ENCODE measurements at regions not wholly inside any gene's neighbourhood (a gene's known extent, or its start where the extent isn't known, plus 50 kb on each side); places are given as distances from the start of the nearest gene placed in this dataset.
A peak's percentile ranks its signal among the peaks of the same experiment; 100 is the strongest.

- no peaks in the 10 kb centered on the region for H3K79me2 ChIP-seq (ENCODE audit: control insufficient read depth, insufficient read depth, low read length)
- TF ChIP-seq, protein P1, sequence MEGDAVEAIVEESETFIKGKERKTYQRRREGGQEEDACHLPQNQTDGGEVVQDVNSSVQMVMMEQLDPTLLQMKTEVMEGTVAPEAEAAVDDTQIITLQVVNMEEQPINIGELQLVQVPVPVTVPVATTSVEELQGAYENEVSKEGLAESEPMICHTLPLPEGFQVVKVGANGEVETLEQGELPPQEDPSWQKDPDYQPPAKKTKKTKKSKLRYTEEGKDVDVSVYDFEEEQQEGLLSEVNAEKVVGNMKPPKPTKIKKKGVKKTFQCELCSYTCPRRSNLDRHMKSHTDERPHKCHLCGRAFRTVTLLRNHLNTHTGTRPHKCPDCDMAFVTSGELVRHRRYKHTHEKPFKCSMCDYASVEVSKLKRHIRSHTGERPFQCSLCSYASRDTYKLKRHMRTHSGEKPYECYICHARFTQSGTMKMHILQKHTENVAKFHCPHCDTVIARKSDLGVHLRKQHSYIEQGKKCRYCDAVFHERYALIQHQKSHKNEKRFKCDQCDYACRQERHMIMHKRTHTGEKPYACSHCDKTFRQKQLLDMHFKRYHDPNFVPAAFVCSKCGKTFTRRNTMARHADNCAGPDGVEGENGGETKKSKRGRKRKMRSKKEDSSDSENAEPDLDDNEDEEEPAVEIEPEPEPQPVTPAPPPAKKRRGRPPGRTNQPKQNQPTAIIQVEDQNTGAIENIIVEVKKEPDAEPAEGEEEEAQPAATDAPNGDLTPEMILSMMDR (optimal IDR thresholded peaks at IDR 0.05 in 1 of 3, IDR thresholded peaks at IDR 0.05 in 1 of 3, conservative IDR thresholded peaks at IDR 0.05 in 1 of 3; ENCODE audit: extremely low read depth in 1 of 3, insufficient read depth in 2 of 3, low read length in 3 of 3): no peak
- no peak for TF ChIP-seq EZH2 (IDR thresholded peaks at IDR 0.05; ENCODE audit: low read length)
- no peak overlapping the region for H2AFZ ChIP-seq (ENCODE audit: control insufficient read depth, low read length)
- peak; percentile 56 for FAIRE-seq
- no peak overlapping the region for H3K4me3 ChIP-seq (ENCODE audit: control insufficient read depth in 2 of 3, extremely low read depth in 1 of 3, insufficient read depth in 2 of 3, low read depth in 1 of 3, low read length in 3 of 3)
- H3K9ac ChIP-seq (ENCODE audit: control insufficient read depth, extremely low read depth, insufficient read depth, low read length): no peak overlapping the region
- peaks cover 5% of the 10 kb centered on the region for H3K4me1 ChIP-seq (ENCODE audit: control insufficient read depth, extremely low read depth, insufficient read depth, low read length)
- H3K27ac ChIP-seq (ENCODE audit: control insufficient read depth, insufficient read depth, low read length): no peak overlapping the region
- no peak overlapping the region for H3K4me2 ChIP-seq (ENCODE audit: control insufficient read depth, extremely low read depth, insufficient read depth, low read depth, low read length)
- no peaks in the 10 kb centered on the region for H3K9me3 ChIP-seq (ENCODE audit: control insufficient read depth, low read depth, low read length)
- dilution Hi-C loops (cut with MboI; ENCODE audit: extremely low pct_ligation_motif_present, low sequenced_read_pairs): no loop called here
- no peak for DNase-seq (ENCODE audit: low read depth, low spot score)
- no peaks in the 10 kb centered on the region for H3K36me3 ChIP-seq (ENCODE audit: control insufficient read depth in 2 of 2, extremely low read depth in 1 of 2, insufficient read depth in 2 of 2, low read length in 2 of 2)
- no peaks in the 10 kb centered on the region for H4K20me1 ChIP-seq (ENCODE audit: control insufficient read depth, extremely low read depth, insufficient read depth, low read length)
- H3K9me1 ChIP-seq (ENCODE audit: control insufficient read depth, extremely low read depth, insufficient read depth, low read length): no peaks in the 10 kb centered on the region
- peaks cover 61% of the 10 kb centered on the region for H3K27me3 ChIP-seq (ENCODE audit: control insufficient read depth, extremely low read depth, insufficient read depth, low read length)
Measured at GRCh38 chr20:57805747-57806146, 95.9 kb upstream of the PMEPA1 start.

GRCh38 chr20:57804470-57805250 lies 94.8 kb upstream of the PMEPA1 start:
- Histone ChIP-seq H3K4me3 (ENCODE audit: control insufficient read depth in 2 of 3, extremely low read depth in 1 of 3, insufficient read depth in 2 of 3, low read depth in 1 of 3, low read length in 3 of 3) (no peak overlapping the region), H3K9me3 (ENCODE audit: control insufficient read depth, low read depth, low read length) (no peaks in the 10 kb centered on the region), H2AFZ (ENCODE audit: control insufficient read depth, low read length) (no peak overlapping the region), H3K27ac (ENCODE audit: control insufficient read depth, insufficient read depth, low read length) (no peak overlapping the region), H3K4me2 (ENCODE audit: control insufficient read depth, extremely low read depth, insufficient read depth, low read depth, low read length) (no peak overlapping the region), H3K9me1 (ENCODE audit: control insufficient read depth, extremely low read depth, insufficient read depth, low read length) (no peaks in the 10 kb centered on the region), H3K79me2 (ENCODE audit: control insufficient read depth, insufficient read depth, low read length) (no peaks in the 10 kb centered on the region), H3K9ac (ENCODE audit: control insufficient read depth, extremely low read depth, insufficient read depth, low read length) (no peak overlapping the region), H3K4me1 (ENCODE audit: control insufficient read depth, extremely low read depth, insufficient read depth, low read length) (no peaks in the 10 kb centered on the region), H4K20me1 (ENCODE audit: control insufficient read depth, extremely low read depth, insufficient read depth, low read length) (no peaks in the 10 kb centered on the region), H3K36me3 (ENCODE audit: control insufficient read depth in 2 of 2, extremely low read depth in 1 of 2, insufficient read depth in 2 of 2, low read length in 2 of 2) (no peaks in the 10 kb centered on the region), H3K27me3 (ENCODE audit: control insufficient read depth, extremely low read depth, insufficient read depth, low read length) (peaks cover 64% of the 10 kb centered on the region)
- dilution Hi-C loops (cut with MboI; ENCODE audit: extremely low pct_ligation_motif_present, low sequenced_read_pairs): no loop called here
- FAIRE-seq (no peak), DNase-seq (ENCODE audit: low read depth, low spot score) (no peak)
- TF ChIP-seq, protein P1 (optimal IDR thresholded peaks at IDR 0.05 in 1 of 3, IDR thresholded peaks at IDR 0.05 in 1 of 3, conservative IDR thresholded peaks at IDR 0.05 in 1 of 3; ENCODE audit: extremely low read depth in 1 of 3, insufficient read depth in 2 of 3, low read length in 3 of 3): no peak
- TF ChIP-seq EZH2 (IDR thresholded peaks at IDR 0.05; ENCODE audit: low read length): no peak
